Gastrocnemius medialis (tissue), 4 donors: ENCODE measurements at regions not wholly inside any gene's neighbourhood (a gene's known extent, or its start where the extent isn't known, plus 50 kb on each side); places are given as distances from the start of the nearest gene placed in this dataset.

Experiments
- ATAC-seq, 2 donors: fragments of 150-250 bp; one replicate each; pipeline ENCODE4 v1.9.1; 2016
- DNase-seq, 2 donors: peaks; one replicate each; pipeline ENCODE4 v3.0.0-alpha.2; 2019
- H3K27ac ChIP-seq, 4 donors: fragments of 200-600 bp; sonication (generic); 1 replicate in 1 of 4; 2 replicates in 3 of 4; pipeline ENCODE4 v1.5.1; 2016 to 2018; ENCODE audit warnings: mild to moderate bottlenecking in 2 of 4, moderate library complexity in 1 of 4
- H3K27me3 ChIP-seq, 3 donors: fragments of 200-600 bp; sonication (generic) in 2 of 3; 1 replicate in 1 of 3; 2 replicates in 2 of 3; pipeline versions ENCODE4 v1.5.1 to v1.6.0; 2016 to 2019; ENCODE audit warnings: mild to moderate bottlenecking in 1 of 3, moderate library complexity in 1 of 3
- H3K36me3 ChIP-seq, 2 donors: fragments of 200-600 bp; sonication (generic) in 1 of 2; one replicate each; pipeline ENCODE4 v1.5.1; 2017 to 2018
- H3K4me1 ChIP-seq, 2 donors: fragments of 200-600 bp; sonication (generic) in 1 of 2; one replicate each; pipeline ENCODE4 v1.5.1; 2016 to 2017; ENCODE audit warnings: mild to moderate bottlenecking in 2 of 2
- H3K4me3 ChIP-seq, 4 donors: fragments of 200-600 bp; sonication (generic) in 3 of 4; 1 replicate in 1 of 4; 2 replicates in 3 of 4; pipeline ENCODE4 v1.5.1; 2016 to 2019; ENCODE audit warnings: mild to moderate bottlenecking in 2 of 4
- H3K9me3 ChIP-seq, 3 donors: fragments of 200-600 bp; sonication (generic) in 2 of 3; 1 replicate in 1 of 3; 2 replicates in 2 of 3; pipeline ENCODE4 v1.5.1; 2016 to 2019
- CTCF ChIP-seq, 5 experiments: fragments of 450-650 bp in 3 of 5; fragments of 200-600 bp in 2 of 5; sonication (generic) in 2 of 5; IDR thresholded peaks in 4 of 5; conservative IDR thresholded peaks in 1 of 5; 1 replicate in 4 of 5; 2 replicates in 1 of 5; pipeline ENCODE4 v1.5.1; 2016 to 2019; ENCODE audit warnings: antibody characterized with exemption in 5 of 5, mild to moderate bottlenecking in 3 of 5, moderate library complexity in 3 of 5
- POLR2A ChIP-seq, 2 donors: fragments of 450-650 bp; IDR thresholded peaks; one replicate each; pipeline ENCODE4 v1.6.1; 2017; ENCODE audit warnings: antibody characterized with exemption in 2 of 2, mild to moderate bottlenecking in 2 of 2, moderate library complexity in 2 of 2
- in situ Hi-C, 4 donors: fragments of 200-750 bp; cut with MboI; loops; one replicate each; pipeline versions ENCODE4 v1.15.0 to v1.8.0; 2017; ENCODE audit warnings: low sequenced_read_pairs in 4 of 4
- intact Hi-C: fragments of 100-400 bp; cut with DNase I; formaldehyde crosslinking; loops from one replicate; pipeline ENCODE4 v1.15.1; 2023; ENCODE audit warnings: low total_unique reads

- no peak for ATAC-seq
- H3K36me3 ChIP-seq = no peaks in the 10 kb centered on the region
- in situ Hi-C loops (no loop called here), intact Hi-C loops (no loop called here)
- H3K27ac ChIP-seq = no peak overlapping the region
- H3K27me3 ChIP-seq = no peaks in the 10 kb centered on the region
- no peak overlapping the region for H3K4me3 ChIP-seq
- TF ChIP-seq CTCF (IDR thresholded peaks at IDR 0.05 in 4 of 5, conservative IDR thresholded peaks at IDR 0.05 in 1 of 5) (no peak), POLR2A (IDR thresholded peaks at IDR 0.05) (no peak)
- no peaks in the 10 kb centered on the region for H3K4me1 ChIP-seq
- no peak for DNase-seq
- no peaks in the 10 kb centered on the region for H3K9me3 ChIP-seq
Observed at GRCh38 chrX:37946197-37946596, 60.2 kb upstream of the SYTL5 start.

GRCh38 chrX:37955273-37955672, 51.1 kb upstream of the SYTL5 start:
- ATAC-seq (no peak), DNase-seq (no peak)
- in situ Hi-C loops (no loop called here), intact Hi-C loops (no loop called here)
- Histone ChIP-seq H3K4me1 (no peaks in the 10 kb centered on the region), H3K27me3 (no peaks in the 10 kb centered on the region), H3K27ac (no peak overlapping the region), H3K4me3 (no peak overlapping the region), H3K36me3 (no peaks in the 10 kb centered on the region), H3K9me3 (no peaks in the 10 kb centered on the region)
- TF ChIP-seq POLR2A (IDR thresholded peaks at IDR 0.05) (no peak), CTCF (IDR thresholded peaks at IDR 0.05 in 4 of 5, conservative IDR thresholded peaks at IDR 0.05 in 1 of 5) (no peak)

- no peak for DNase-seq
- Histone ChIP-seq H3K36me3 (no peaks in the 10 kb centered on the region), H3K4me3 (no peak overlapping the region), H3K27ac (no peak overlapping the region), H3K9me3 (no peaks in the 10 kb centered on the region), H3K4me1 (no peaks in the 10 kb centered on the region), H3K27me3 (no peaks in the 10 kb centered on the region)
- in situ Hi-C loops (no loop called here), intact Hi-C loops (no loop called here)
- no peak for ATAC-seq
- TF ChIP-seq POLR2A (IDR thresholded peaks at IDR 0.05) (no peak), CTCF (IDR thresholded peaks at IDR 0.05 in 4 of 5, conservative IDR thresholded peaks at IDR 0.05 in 1 of 5) (no peak)
Observed at GRCh38 chrX:37956223-37956622, 50.1 kb upstream of the SYTL5 start.
